NCI-H1105 treated with DMSO at 0.1 percent for 48 hours (cell line): ENCODE measurements at regions not wholly inside any gene's neighbourhood (a gene's known extent, or its start where the extent isn't known, plus 50 kb on each side); places are given as distances from the start of the nearest gene placed in this dataset.
"Not testable (repeated sequence)": the region's sequence is repeated elsewhere in the genome, so short reads cannot be mapped to it uniquely, and the experiment has no call there.

Experiments used
- DNase-seq: peaks from one replicate; lab custom pipeline; 2025; lab: John Stamatoyannopoulos, UW

DNA sequence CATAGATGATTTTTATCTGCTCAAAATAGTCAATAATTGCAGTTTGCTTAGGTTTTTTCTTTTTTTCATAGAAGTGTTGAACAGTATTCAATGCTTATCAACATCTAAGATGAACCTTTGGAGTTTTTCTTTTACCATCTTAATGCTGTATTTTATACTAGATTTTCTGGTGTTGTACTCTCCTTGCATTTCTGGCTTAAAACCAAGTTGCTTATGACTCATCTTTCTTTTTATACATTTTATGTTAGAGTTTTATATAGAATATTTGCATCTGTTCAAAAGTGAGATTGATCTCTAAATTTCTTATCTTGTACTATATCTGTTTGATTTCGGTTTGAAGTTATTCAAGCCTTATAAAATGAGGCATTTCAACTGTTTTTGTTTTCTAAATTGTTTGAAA is 232.5 kb downstream of the RFPL4B start:
- DNase-seq: no peak

DNA sequence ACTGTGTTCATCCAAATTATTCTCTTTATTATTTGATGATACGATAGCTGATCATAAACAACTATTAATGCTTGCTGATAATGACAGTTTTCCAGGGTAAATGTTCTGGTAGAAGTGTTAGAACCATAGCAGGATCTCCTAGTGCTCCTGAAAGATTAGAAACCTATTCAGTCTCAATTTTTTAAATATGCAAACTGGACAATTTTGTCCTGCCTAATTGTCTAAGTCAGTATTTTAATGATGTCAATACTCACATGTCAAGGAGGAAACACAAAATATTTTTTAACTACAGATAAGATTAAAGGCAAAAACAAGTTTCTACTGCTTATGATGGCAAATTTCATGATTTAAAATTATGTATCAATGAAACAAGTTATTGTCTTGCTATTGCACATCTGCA is 233.9 kb downstream of the RFPL4B start:
- DNase-seq: no peak

DNA sequence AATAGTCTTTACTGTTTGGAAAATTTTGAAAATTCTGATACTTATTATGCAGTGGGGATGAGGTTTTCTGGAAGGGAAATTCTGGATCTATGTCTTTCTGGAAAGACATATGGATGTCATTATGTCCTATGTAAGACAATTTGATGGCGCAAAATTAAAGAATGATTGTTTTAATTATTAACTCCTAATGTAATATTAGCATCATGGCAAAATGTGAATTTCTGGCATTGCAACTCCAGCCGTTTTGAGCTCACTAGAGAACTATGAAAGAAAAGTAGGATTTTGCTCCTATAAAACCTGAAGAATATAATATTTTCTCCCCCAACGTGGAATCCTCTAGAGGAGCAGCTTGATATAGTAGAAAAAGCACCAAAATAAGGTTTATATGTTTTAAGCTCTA is 243.2 kb downstream of the RFPL4B start:
- no peak for DNase-seq

DNA sequence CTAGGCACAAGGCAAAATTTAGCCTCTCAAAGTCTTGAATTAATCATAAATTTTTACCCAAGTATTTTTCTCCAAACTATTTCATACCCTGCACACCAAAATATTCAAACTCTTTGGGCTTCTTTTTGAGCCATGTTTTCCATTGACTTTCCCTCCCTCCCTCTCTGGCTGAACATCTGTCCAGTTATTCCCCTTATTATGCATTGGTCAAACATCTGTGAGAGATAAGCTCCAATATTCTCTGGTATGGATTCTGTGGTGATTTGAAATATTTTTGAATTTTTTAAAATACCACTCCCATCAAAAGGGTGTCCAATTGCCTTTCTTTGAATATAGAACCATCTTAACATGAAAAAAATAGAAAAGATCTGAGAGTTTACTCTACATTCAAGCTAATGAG is 244.2 kb downstream of the RFPL4B start:
- DNase-seq: no peak

DNA sequence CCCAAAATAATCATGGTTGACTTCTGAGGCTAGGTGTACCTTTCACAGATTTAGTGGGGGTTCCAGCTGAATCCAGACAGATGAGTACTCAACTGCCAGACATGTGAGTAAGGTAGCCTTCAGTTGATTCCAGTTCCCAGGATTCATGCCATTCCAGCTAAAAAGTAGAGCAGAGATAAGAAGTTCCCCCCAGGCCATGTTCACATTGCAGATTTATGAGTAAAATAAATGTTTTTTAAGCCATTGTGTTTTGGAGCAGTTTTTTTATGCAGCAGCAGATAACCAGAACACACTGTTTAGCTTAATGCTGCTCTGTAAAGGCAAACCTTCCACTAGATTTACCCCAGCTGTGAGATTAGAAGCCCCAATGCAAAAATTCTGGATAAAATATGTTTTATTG is 245.0 kb downstream of the RFPL4B start:
- no peak for DNase-seq

GRCh38 chr6:112594886-112595594 is 247.9 kb downstream of the RFPL4B start:
- no peak for DNase-seq

- DNase-seq: no peak
These were observed 248.7 kb downstream of the RFPL4B start for GRCh38 chr6:112595841-112596240.

DNA sequence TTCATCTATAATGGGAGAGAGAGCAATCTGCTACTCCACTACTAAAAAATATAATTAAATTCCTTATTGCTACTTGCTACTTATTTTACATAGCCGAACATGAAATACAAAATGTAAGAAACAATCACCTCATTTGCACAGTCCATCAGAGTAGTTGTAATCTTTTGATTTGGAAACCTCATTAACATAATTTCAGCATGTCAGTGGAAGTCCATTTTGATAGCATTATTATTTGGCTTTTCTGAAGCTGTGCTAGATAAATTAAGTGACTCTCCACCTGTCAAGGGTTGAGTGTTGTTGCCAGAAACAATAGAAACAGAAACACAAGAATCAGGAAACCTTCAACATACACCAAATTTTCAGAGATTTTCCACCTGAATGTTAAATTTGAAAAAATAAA is 250.0 kb downstream of the RFPL4B start:
- no peak for DNase-seq

- no peak for DNase-seq
These were observed 253.0 kb downstream of the RFPL4B start for GRCh38 chr6:112600168-112600567.

- no peak for DNase-seq
These were observed 256.6 kb downstream of the RFPL4B start for GRCh38 chr6:112603726-112604125.

GRCh38 chr6:112606656-112607435 is 259.7 kb downstream of the RFPL4B start:
- DNase-seq: no peak

DNA sequence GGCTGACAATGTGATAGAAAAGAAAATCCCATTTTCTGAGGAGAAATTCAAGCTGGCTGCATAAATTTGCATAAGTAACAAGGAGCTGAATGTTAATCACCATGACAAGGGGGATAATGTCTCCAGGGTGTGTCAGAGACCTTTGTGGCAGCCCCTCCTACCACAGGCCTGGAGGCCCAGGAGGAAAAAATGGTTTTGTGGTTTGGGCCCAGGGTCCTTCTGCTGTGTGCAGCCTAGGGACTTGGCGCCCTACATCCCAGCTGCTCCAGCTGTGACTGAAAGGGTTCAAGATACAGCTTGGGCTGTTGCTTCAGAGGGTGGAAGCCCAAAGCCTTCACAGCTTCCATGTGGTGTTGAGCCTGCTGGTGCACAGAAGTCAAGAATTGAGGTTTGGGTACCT is 261.8 kb downstream of the RFPL4B start:
- not testable (repeated sequence) for DNase-seq

- DNase-seq: no peak
These were observed 266.3 kb downstream of the RFPL4B start for GRCh38 chr6:112613410-112613809.

GRCh38 chr6:112618849-112619248 is 271.7 kb downstream of the RFPL4B start:
- no peak for DNase-seq

DNA sequence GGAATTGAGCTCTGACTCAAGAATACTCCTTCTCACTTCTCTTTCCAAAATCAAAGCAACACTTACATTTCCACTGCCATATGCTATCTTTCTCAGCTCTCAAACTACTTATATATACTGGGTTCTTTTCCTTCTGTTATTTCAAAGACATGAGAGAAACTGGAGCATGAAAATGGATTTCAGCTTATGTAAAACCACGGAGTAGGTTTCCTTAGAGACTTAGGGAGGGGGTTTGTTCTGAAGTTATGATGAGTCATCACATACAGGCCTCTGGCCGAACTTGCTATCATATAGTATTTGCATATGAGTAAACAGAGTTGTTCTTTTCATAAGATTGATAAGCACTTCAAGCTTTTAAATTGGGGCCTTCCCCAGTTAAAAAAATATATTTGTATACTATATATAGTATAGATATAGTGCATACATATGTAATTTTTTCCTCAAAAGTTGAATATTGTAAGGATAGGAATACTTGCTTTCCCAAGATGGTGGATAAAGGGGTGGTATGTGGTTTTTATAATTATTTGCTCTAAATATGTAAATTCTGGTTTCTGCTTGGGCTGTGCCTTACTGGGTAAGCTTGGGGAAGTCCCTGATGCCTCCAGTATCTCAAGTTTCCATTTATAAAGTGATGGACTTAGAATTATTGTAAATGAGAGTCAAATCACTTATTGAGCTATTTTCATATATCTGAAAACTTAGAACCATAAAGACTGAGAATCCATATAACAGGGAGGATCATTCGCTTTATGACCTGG is 273.9 kb downstream of the RFPL4B start:
- DNase-seq: no peak

- no peak for DNase-seq
These were observed 274.9 kb downstream of the RFPL4B start for GRCh38 chr6:112622036-112622435.

DNA sequence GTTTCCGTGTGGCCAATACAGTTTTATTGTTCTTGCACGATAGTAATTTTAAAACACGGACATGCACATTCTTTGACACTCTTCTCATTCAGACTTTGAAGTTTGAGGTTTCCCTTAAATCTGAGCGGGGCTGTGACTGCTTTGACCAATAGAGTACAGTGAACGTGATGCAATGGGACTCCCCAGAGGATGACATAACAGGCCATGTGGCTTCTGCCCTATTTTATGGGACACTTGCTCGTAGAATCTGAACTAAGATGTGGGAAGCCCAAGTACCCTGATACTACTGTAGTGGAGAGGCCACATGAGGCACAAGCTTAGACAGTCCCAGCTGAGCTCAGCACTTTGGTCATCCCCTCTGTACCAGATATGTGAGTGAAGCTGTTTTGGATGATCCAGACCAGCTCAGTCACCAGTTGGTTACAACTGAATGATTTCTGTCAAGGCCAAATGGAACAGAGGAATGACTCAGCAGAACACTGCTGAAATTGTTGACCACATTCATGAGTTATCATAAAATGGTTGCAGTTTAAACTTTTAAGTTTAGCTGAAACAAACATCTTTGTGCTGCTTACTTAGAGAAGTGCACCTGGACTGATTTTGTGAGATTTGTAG is 279.4 kb downstream of the RFPL4B start:
- DNase-seq: no peak

DNA sequence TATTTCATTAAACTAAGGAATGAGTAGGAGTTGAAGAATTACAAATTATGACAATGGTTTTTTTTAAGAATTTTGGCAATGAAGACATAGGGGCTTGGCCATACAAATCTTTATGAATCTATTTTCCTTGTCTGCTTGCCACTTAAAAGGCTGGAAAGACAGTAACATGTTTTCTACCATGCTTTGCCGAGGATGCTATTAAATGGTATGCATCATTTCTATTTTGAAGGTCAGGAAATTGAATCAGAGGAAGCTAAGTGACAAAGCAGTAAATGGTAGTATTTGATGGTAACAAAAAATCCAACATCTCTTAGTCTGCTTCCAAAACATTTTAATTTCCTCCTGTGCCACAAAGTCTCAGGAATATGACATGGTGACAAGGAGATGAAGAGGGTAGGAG is 287.2 kb downstream of the RFPL4B start:
- DNase-seq: no peak

GRCh38 chr6:112636650-112637262 is 289.6 kb downstream of the RFPL4B start:
- DNase-seq: no peak

DNA sequence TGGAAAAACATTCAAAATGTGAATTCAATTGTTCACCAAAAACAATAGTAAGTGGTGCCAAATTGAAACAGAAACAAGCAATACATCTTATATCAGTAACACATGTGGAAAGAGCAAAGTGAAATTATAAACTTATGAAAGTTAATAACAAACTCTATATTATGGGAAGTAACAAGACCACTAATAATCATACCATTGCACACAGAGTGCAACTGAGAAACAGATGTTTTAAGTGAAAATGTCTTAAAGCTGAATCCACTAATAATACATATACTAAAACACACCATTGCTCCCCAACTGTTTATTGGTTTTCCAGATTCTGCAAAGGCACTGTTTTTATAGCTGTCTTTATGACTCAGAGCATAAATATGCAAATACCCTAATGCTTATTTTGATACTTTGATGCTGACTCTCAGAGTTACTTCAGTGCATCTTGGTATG is 292.3 kb downstream of the RFPL4B start:
- no peak for DNase-seq

GRCh38 chr6:112640891-112641290 is 293.8 kb downstream of the RFPL4B start:
- DNase-seq: no peak

DNA sequence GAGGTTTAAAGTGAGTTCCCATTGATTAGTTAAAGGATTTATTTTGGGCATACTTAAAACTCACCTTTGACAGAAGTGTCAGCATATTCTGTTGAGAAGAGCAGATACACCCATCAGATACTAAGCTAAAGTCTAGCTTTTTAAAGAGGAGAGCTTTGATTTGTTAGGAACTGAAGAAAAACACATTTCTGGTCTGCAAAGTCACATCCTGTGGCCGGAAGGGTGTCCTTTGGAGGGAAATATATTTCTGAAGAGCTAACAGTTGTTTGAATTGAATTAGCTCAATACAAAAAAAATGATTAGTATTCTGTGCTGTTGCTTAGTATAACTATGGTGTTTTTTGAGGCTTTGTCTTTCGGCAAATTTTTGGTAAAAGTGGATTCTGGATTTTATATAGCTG is 302.7 kb downstream of the RFPL4B start:
- DNase-seq: no peak
